GM12892 (cell line): ENCODE measurements at regions not wholly inside any gene's neighbourhood (a gene's known extent, or its start where the extent isn't known, plus 50 kb on each side); places are given as distances from the start of the nearest gene placed in this dataset.

Experiments
- POLR2A ChIP-seq: IDR thresholded peaks from 2 replicates; pipeline ENCODE4 v1.6.1; 2011; ENCODE audit warnings: low read depth, low read length, control low read depth
- POLR2AphosphoS5 ChIP-seq: IDR thresholded peaks from 2 replicates; pipeline ENCODE4 v1.6.1; 2011; ENCODE audit warnings: low read depth, low read length, control low read depth
- TAF1 ChIP-seq: IDR thresholded peaks from 2 replicates; pipeline ENCODE4 v1.6.1; 2011; ENCODE audit warnings: low read depth, mild to moderate bottlenecking, control low read depth, low read length, borderline replicate concordance

GRCh38 chr4:12880844-12881243 lies 603.3 kb downstream of the RAB28 start:
- TF ChIP-seq TAF1 (no peak), POLR2A (no peak), POLR2AphosphoS5 (no peak)
